Left kidney (tissue), 1 donor: ENCODE measurements at regions not wholly inside any gene's neighbourhood (a gene's known extent, or its start where the extent isn't known, plus 50 kb on each side); places are given as distances from the start of the nearest gene placed in this dataset.
"Not testable (repeated sequence)": the region's sequence is repeated elsewhere in the genome, so short reads cannot be mapped to it uniquely, and the experiment has no call there.

Experiments used
- DNase-seq: peaks from one replicate; pipeline ENCODE4 v3.0.0-alpha.2; 2013

GRCh38 chr3:72660270-72661114 is 187.8 kb downstream of the SHQ1 start:
- DNase-seq = no peak

GRCh38 chr3:72659596-72659995 is 188.6 kb downstream of the SHQ1 start:
- no peak for DNase-seq

- no peak for DNase-seq
Measured at GRCh38 chr3:72659188-72659587, 189.1 kb downstream of the SHQ1 start.

GRCh38 chr3:72658466-72659100 is 189.7 kb downstream of the SHQ1 start:
- no peak for DNase-seq

- DNase-seq = no peak
Measured at GRCh38 chr3:72657666-72658065, 190.6 kb downstream of the SHQ1 start.

- no peak for DNase-seq
Measured at GRCh38 chr3:72655723-72656122, 192.5 kb downstream of the SHQ1 start.

GRCh38 chr3:72655131-72655551 is 193.1 kb downstream of the SHQ1 start:
- DNase-seq = peak; percentile 49

GRCh38 chr3:72652395-72652794 is 195.8 kb downstream of the SHQ1 start:
- no peak for DNase-seq

- no peak for DNase-seq
Measured at GRCh38 chr3:72651498-72651897, 196.7 kb downstream of the SHQ1 start.

GRCh38 chr3:72646263-72646662 is 202.0 kb downstream of the SHQ1 start:
- DNase-seq = no peak

- not testable (repeated sequence) for DNase-seq
Measured at GRCh38 chr3:72643635-72644034, 204.6 kb downstream of the SHQ1 start.

GRCh38 chr3:72641684-72642083 is 206.6 kb downstream of the SHQ1 start:
- no peak for DNase-seq

GRCh38 chr3:72641072-72641471 is 207.2 kb downstream of the SHQ1 start:
- DNase-seq = no peak

GRCh38 chr3:72636969-72637597 is 211.2 kb downstream of the SHQ1 start:
- no peak for DNase-seq

- no peak for DNase-seq
Measured at GRCh38 chr3:72635551-72635950, 212.7 kb downstream of the SHQ1 start.

GRCh38 chr3:72634128-72634527 is 214.1 kb downstream of the SHQ1 start:
- no peak for DNase-seq

- DNase-seq = no peak
Measured at GRCh38 chr3:72633534-72633933, 214.7 kb downstream of the SHQ1 start.

- no peak for DNase-seq
Measured at GRCh38 chr3:72633121-72633520, 215.1 kb downstream of the SHQ1 start.

GRCh38 chr3:72632129-72632528 is 216.1 kb downstream of the SHQ1 start:
- no peak for DNase-seq

GRCh38 chr3:72630969-72631344 is 217.3 kb downstream of the SHQ1 start:
- DNase-seq = no peak

GRCh38 chr3:72630327-72630968 is 217.8 kb downstream of the SHQ1 start:
- peak; percentile 54 for DNase-seq

GRCh38 chr3:72629191-72629631 is 219.0 kb downstream of the SHQ1 start:
- DNase-seq = no peak

- no peak for DNase-seq
Measured at GRCh38 chr3:72628065-72628464, 220.2 kb downstream of the SHQ1 start.
